HG03139 (cell line): ENCODE measurements at regions not wholly inside any gene's neighbourhood (a gene's known extent, or its start where the extent isn't known, plus 50 kb on each side); places are given as distances from the start of the nearest gene placed in this dataset.

Experiments
- ATAC-seq: cut with Tn5 transposase; IDR thresholded peaks from one replicate; pipeline ENCODE4 v1.9.1; 2021; ENCODE audit not compliant: unreplicated experiment

GRCh38 chr2:137729305-137729704, 235.0 kb upstream of the HNMT start:
- ATAC-seq: no peak

- ATAC-seq: no peak
These were observed 226.7 kb upstream of the HNMT start for GRCh38 chr2:137737559-137737958.

DNA sequence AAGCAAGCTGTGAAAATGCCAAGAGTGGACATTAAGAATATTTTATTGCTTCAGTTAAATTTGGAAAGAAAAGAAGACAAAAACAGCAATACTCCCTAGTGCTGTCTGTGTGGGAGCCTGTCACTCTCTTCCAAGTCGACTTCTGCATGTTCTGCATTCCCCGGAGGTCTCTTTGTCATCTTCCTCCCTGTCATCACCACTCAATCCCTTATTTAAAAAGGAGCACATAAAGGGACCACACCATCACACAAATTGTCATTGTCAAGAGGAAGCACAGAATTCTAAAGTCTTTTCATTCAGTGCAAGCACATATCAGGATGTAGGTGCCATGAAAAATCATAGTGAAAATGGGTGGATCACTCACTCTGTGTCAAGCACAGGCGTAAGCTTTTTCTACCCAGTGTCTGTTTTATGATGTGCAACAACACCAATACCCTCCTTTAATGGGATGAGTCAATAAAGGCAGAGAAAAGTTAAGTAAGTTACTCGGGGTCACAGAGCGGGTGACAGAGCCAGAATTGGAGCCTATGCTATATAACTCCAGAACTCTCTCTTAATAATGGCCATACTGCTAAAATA, 222.4 kb upstream of the HNMT start:
- ATAC-seq: no peak

GRCh38 chr2:137747509-137747908, 216.8 kb upstream of the HNMT start:
- ATAC-seq: no peak

- no peak for ATAC-seq
These were observed 215.7 kb upstream of the HNMT start for GRCh38 chr2:137748533-137748932.

- ATAC-seq: no peak
These were observed 199.6 kb upstream of the HNMT start for GRCh38 chr2:137764646-137765045.

DNA sequence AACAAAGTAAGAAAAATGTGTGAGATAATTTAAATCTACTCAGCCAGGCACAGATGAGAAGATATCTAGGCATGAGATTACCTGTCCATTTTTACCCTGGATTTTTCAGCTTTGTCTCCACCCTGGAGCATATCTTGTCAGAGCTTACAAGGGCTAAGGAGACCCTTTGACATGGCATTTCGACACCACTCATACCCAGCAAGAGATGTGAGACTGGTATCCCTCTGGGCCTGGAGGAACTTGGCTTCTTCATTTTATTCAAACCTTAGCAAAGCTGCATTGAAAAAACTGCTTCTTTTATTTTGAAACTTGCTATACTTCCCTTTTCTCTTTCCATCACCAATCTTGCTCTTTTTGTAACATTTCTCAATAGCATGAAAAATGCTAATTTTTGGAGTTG, 194.9 kb upstream of the HNMT start:
- ATAC-seq: no peak

DNA sequence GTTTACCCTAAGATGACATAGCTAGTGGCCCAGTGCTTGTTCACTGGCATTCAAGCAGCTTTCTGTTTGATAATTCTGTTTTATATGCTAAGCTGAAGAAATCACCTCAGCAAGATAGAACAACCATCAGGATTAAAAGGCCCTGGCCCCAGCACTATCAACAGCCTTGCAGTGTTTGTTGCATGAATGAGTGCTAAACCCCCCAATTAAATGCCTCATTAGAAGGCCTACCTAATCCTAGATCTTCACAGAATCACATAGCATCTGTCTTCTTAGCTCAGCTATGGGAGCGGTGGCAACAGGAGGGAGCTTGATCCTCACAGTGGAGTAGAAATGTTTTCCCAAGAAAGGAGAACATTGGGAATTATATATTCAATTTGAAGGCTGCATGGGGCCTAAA, 194.1 kb upstream of the HNMT start:
- ATAC-seq: no peak

DNA sequence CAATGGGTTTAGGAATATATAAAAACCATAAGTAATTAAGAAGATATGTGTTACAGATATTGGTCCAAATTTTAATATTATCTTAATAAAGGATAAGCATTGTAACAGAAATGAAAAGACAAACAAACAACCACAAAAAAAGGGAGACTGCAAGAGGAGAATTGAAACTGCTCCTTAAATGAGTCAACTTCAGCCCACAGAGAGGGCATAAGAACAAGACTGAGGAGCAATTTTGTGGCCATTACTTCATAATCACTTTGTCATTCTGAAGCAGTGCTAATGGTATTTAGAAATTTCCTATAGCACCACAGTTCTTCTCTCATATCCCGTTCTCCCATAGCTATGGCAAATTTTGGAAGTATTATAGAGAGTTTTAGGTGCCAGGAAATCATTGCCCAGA, 193.2 kb upstream of the HNMT start:
- ATAC-seq: no peak

GRCh38 chr2:137772451-137772850, 191.8 kb upstream of the HNMT start:
- no peak for ATAC-seq

- no peak for ATAC-seq
These were observed 188.7 kb upstream of the HNMT start for GRCh38 chr2:137775529-137775928.

DNA sequence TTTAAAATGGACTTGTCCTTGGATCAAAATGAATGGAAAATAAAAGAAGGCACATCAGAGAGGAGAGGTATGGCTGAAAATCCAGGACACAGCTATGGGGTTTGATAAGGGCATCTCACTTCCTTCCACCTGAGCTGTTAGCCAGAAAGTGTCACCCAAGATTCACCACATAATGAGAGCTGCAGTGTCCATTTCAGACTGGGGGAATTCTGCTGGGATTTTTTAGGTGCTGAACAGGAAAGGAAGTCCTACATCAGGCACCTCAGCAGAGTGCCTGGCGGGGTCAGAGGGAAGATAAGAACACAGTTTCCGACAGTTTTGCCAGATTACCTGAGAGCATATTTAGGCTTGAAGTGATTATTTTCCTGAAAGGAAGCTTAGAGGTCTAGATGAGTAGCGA, 187.6 kb upstream of the HNMT start:
- ATAC-seq: no peak

- ATAC-seq: no peak
These were observed 166.6 kb upstream of the HNMT start for GRCh38 chr2:137797641-137798040.

DNA sequence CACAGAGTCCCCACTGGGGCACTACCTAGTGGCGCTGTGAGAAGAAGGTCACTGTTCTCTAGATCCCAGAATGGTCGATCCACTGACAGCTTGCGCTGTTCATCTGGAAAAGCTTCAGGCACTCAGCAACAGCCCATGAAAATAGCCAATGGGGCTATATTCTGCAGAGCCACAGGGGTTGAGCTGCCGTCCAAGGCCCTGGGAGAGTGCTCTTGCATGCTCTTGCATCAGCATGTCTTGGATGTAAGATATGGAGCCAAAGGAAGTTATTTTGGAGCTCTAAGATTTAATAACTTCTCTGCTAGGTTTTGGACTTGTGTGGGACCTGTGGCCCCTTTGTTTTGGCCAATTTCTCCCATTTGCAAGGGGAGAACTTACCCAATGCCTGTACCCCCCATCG, 164.7 kb upstream of the HNMT start:
- no peak for ATAC-seq

- ATAC-seq: no peak
These were observed 163.9 kb upstream of the HNMT start for GRCh38 chr2:137800386-137800785.

GRCh38 chr2:137801228-137801627, 163.0 kb upstream of the HNMT start:
- ATAC-seq: no peak

DNA sequence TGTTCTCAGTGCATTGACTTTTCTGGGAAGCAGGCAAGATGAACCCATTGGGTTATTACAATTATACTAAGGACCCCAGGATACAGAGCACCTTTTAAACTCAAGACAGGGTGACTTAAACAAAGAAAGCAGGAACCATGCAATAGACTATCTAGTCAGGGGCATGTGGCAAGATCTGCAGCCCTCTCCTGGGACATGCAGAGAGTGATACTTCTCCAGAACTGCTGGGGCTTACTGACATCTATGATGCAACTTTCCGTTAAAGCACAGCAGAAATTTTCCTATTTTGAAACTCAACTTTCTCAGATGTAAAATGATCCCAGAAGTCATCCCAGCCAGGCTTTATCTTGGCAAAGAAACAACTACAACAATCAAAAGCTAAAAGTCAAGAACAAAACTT, 162.2 kb upstream of the HNMT start:
- no peak for ATAC-seq

GRCh38 chr2:137806068-137806805, 158.0 kb upstream of the HNMT start:
- ATAC-seq: no peak

- no peak for ATAC-seq
These were observed 155.0 kb upstream of the HNMT start for GRCh38 chr2:137809252-137809651.

GRCh38 chr2:137809837-137810236, 154.4 kb upstream of the HNMT start:
- no peak for ATAC-seq

DNA sequence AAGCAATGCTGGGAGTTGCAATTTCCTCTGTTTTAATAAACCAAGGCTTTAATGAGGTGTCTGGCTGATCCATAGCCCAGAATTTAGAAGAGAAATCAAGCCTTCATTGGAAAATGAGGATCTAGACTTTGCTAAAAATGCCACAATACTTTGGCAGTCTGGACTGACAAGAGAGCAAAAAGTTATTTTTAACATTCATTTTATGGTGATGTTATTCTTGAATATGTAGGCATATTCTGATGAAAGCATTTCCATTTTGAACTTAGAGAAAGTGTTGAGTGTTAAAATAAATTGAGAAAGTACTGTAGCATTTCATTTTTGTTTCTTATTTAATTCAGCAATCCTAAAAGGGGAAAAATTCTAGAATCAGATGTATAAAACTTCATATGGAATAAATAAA, 151.8 kb upstream of the HNMT start:
- no peak for ATAC-seq

GRCh38 chr2:137813176-137813575, 151.1 kb upstream of the HNMT start:
- no peak for ATAC-seq

GRCh38 chr2:137817058-137817457, 147.2 kb upstream of the HNMT start:
- ATAC-seq: no peak
